ENCODE measurements at regions not wholly inside any gene's neighbourhood (a gene's known extent, or its start where the extent isn't known, plus 50 kb on each side); places are given as distances from the start of the nearest gene placed in this dataset.
"Not testable (repeated sequence)": the region's sequence is repeated elsewhere in the genome, so short reads cannot be mapped to it uniquely, and the experiment has no call there.

DNA sequence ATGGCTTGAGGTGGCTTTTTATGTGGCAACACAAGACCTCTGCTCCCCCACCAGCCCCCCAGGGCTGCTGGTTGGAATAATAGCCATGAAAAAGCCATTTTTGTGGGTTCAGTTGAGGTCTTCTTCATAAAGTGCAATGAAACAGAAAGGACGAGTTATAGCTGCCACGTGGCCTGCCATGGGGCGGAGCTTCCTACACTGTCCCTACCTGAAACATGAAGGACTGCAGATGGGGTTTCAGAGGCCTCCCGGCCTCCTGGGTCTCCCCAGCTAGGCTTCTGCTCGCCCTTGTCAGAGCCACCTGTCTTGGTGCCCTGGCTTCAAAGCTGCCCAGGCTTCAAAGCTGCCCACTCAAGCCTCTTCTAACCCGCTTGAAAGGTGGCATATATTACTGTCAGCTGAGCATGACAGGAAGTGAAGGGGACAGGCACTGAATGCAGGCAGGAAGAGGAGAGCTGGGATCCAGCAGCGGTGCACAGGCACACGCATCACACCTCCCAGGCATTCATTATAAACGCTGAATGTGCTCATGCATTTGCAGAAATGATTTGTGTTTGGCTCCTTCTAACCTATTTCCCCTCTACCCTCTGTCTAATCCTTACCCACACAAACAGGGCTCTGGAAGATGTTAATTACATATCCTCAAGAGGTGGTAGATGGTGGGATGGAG is 245.9 kb upstream of the PODXL start:
- no peak for DNase-seq (ENCODE audit: low read depth, low spot score)

- no peak for DNase-seq (ENCODE audit: low read depth, low spot score)
Observed at GRCh38 chr7:131800531-131800930, 244.1 kb upstream of the PODXL start.

DNA sequence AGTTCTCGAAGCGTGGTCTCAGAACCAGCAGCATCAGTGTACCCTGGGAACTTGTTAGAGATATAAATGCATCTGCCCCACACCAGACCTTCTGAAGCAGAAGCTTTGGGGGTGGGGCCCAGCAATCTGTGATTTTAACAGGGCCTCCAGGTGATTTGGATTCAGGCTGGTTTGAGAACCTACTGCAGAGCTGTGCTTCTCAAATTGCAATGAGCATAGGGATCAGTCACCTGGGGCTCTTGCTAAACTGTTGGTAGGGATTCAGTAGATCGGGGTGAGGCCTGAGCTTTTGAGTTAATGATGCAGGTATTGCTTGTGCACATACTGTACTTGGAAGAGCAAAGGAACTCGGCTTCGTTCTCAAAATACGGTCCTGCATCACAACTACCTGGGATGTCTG is 243.6 kb upstream of the PODXL start:
- DNase-seq (ENCODE audit: low read depth, low spot score) = no peak

GRCh38 chr7:131797841-131798240 is 241.4 kb upstream of the PODXL start:
- DNase-seq (ENCODE audit: low read depth, low spot score) = no peak

DNA sequence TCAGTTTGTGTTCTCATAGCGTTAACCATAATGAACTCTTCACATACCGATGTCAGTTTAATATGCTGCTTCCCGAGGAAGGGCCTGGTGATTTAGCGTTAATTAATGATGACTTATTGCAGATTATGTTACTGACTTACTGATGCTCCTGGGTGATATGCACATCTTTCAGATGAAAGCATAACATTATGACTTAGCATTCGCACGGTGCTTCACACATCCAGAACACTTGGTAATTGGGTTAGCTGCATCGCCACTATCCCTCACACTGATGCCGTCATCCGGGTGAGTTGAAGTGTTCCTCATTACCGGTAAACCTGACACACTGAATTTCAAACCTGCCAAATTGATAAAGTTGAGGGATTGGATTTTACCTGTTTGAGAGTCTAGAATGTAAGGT is 239.0 kb upstream of the PODXL start:
- DNase-seq (ENCODE audit: low read depth, low spot score) = no peak

GRCh38 chr7:131792311-131792710 is 235.9 kb upstream of the PODXL start:
- no peak for DNase-seq (ENCODE audit: low read depth, low spot score)

DNA sequence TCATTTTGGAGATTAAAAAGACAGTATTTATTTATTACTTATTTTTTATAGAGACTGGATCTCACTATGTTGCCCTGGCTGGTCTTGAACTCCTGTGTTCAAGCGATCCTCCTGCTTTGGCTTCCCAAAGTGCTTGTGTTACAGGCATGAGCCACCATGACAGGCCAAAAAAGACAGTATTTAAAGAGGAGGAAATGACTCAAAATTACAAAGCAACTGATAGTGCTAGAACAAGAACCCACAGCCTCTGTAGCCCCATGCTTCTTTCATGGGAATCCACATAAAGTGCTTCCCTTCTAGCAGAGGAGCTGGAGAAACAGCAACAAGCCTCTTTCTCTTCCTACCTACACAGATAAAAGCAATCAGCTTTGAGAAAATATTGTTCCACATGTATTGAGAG is 230.7 kb upstream of the PODXL start:
- no peak for DNase-seq (ENCODE audit: low read depth, low spot score)

GRCh38 chr7:131786204-131786603 is 229.8 kb upstream of the PODXL start:
- DNase-seq (ENCODE audit: low read depth, low spot score) = no peak

DNA sequence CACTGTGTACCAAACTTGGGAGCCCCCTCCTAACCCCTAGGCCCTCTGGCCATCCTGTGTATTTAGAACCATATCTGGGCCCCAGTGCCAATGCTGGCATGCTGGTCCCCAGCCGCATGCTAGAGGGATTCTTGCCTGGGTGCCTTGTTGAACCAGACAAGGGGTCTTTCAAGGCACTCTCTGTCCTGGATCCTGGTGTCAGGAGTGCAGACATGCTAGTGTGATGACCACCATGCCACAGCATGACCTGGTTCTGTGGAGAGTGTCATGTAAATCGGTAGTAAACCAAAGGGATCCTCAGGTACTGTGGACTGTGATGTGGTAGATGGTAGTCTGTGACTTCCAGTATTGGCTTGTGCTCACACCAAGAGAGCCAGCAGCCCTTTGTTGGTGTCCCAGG is 222.2 kb upstream of the PODXL start:
- DNase-seq (ENCODE audit: low read depth, low spot score) = no peak

GRCh38 chr7:131774419-131775220 is 218.2 kb upstream of the PODXL start:
- no peak for DNase-seq (ENCODE audit: low read depth, low spot score)

GRCh38 chr7:131773413-131773812 is 217.0 kb upstream of the PODXL start:
- DNase-seq (ENCODE audit: low read depth, low spot score) = no peak

- no peak for DNase-seq (ENCODE audit: low read depth, low spot score)
Observed at GRCh38 chr7:131769241-131769640, 212.8 kb upstream of the PODXL start.

DNA sequence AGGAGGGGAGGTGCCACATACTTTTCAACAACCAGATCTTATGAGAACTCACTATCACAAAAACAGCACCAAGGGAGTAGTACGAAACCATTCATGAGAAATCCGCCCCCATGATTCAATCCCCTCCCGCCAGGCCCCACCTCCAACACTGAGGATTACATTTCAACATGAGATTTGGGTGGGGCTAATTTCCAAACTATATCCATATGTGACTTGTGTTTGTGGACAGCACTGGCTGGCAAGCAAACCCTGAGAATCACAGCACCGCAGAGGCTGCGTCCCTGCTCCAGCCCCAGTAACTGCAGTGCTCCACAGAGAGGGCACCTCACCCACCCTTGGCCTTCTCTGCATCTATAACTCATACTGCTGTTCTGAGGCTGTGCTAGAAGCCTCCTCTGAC is 211.2 kb upstream of the PODXL start:
- DNase-seq (ENCODE audit: low read depth, low spot score) = no peak

DNA sequence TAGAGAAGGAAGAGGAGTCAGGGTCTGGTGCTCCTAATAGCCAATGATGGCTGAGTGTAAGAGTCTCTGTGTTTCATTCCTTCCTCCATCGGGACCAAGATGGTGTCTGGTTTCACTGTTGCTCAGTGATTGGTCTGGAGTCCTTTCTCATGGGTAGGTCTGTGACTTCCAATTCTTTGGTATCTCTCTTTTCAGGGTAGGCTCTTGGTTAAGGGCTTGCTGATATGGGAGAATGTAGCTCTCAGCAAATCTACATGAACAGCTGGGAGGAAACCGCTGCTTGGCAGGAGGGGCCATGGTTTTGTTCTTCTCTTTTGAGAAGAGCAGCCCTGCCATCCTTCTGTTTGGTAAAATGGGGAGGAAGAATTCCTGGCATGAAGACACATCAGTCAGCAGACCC is 209.1 kb upstream of the PODXL start:
- DNase-seq (ENCODE audit: low read depth, low spot score) = no peak

DNA sequence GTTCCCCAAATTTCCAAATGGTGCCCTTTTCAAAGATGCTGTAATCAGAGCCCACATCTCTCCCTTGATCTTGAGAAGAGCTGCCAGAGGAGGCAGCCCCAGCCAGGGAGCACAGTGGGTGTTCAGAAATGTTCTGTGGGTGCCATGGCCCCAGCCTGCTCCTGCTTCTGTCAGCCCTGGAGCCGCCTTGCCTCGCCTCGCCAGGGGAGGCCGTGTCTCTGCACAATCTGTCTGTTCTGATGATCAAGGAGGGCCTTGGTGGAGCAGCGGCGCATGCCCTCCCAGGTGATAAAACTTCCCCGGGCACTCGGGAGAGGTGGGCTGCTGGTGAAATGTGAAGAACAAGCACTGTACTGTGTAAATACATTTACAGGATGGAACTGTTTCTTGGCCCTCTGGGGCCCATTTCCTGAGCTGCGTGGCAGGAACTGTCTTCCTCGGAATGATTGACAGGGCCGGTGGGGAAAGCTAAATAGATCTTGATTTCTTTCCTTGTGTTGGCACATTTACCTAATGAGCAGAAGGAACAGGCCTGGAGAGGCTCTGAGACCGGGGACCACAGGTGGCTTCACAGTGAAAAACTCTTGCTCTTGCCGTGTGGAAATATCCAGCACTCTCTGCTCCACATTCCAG is 207.8 kb upstream of the PODXL start:
- no peak for DNase-seq (ENCODE audit: low read depth, low spot score)

DNA sequence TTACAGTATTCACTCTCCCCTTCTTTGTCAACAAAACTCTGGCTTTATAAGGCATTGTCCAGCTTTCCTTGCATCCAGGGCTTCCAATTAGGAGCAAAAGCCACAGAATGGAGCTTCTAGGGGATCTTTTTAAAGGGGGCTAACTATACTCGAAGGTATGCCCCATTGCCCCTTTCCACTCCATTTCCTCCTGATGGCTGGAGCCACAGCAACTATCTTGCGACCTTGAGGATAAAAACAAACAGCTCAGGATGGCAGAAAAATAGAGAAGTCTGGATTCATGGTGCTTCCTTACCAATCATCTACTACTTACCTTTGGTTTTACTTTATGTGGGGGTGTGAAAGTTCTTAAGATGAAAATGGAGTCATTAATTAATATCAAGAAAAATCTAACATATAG is 206.3 kb upstream of the PODXL start:
- DNase-seq (ENCODE audit: low read depth, low spot score) = no peak

DNA sequence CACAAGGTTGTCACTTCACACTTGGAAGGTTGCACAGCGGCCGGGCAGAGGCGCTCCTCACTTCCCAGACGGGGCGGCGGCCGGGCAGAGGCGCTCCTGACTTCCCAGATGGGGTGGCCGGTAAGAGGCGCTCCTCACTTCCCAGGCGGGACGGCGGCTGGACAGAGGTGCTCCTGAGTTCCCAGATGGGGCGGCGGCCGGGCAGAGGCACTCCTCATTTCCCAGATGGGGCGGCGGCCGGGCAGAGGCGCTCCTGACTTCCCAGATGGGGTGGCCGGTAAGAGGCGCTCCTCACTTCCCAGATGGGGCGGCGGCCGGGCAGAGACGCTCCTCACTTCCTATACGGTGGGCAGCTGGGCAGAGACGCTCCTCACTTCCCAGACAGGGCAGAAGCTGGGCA is 199.4 kb upstream of the PODXL start:
- DNase-seq (ENCODE audit: low read depth, low spot score) = not testable (repeated sequence)

DNA sequence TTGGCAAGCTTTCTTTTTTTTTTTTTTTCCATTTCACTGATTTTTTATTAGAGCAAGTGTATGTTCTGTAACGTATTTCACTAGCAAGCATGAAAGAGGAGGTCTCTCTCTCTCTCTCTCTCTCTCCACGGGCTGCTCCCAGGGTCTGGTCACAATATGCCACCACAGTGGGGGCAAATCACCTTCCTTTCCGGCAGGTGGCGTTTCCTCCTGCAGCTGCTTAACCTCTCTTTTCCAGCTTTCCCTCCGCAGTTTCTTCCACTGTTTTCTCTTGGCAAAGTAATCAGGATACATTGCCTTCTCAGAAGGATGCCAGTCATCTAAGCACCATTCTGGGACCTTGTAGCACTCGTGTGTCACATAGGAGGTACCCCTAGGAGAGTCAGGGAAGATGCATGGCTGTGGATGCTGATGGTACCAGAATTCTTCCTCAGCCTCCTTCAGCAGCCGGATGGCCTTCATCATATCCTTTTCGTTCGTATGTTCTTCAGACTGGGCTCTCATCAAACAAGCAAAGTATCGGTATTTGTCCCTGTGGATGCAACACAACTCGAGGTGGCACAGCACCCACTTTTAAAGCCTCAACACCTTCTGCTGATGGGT is 197.3 kb upstream of the PODXL start:
- DNase-seq (ENCODE audit: low read depth, low spot score) = no peak

GRCh38 chr7:131747658-131748232 is 191.3 kb upstream of the PODXL start:
- DNase-seq (ENCODE audit: low read depth, low spot score) = no peak

DNA sequence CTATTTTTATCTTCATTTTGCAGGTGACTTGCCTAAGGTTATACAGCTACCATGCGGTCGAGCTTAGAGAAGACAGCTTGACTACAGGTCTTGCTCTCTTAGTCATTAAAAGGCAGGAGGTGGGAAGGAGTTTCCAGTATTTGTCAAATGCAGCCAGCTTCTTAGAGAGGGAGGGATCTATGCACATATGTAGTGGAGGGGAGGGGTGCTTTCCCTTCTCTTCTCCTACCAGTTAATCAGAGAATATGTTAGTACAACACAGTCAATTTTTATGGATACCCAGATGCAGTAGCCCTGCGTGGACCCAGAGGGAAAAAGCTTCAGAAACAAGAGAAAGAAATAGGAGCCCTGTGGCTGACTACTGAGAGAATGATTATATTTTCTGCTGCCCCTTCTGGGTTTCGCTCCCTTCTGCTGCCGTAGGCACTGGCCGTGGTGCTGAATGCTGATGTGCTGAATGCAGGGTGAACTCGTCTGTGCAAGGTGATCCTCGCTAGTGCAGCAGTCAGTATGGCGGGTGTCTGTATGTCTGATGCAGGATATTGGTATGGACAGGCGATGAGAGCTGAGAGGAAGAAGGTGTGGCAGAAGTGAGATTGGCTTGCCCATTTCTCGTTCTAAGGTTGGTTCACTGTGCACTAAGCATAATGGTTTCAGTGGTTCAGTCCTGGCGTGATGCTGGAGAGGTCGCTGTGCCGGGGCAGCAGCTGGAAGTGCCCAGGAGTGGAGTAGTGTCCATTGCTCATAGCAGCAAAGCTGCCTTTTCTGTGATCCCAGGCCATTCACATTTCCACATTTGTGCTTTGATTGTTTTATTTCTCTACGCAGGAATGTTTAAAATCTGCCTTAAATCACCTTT is 189.2 kb upstream of the PODXL start:
- DNase-seq (ENCODE audit: low read depth, low spot score) = no peak

DNA sequence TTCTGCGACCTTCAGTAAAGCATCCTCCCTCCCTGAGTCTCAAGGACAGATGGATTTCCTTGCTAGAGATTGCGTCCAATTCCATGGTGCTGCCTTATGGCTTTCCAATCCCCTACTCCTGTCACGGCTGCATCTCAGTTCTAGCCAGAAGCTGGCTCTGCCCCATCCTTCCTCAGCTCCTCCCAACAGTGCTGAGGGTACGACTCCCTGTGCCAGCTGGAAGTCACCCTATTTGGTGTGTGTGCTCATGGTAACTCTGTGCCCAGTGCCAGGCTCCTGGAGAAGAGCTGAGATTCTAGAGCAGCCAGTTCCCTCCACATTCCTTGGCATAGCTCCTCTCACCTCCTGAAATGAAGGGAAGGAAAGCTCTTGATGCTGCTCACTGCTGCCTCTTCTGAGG is 185.0 kb upstream of the PODXL start:
- no peak for DNase-seq (ENCODE audit: low read depth, low spot score)

Measured in pulmonary artery endothelial cell (primary cell).